ENCODE measurements at regions not wholly inside any gene's neighbourhood (a gene's known extent, or its start where the extent isn't known, plus 50 kb on each side); places are given as distances from the start of the nearest gene placed in this dataset.

- H3K9me2 ChIP-seq (ENCODE audit: insufficient read depth) = no peaks in the 10 kb centered on the region
- ChIA-PET POLR2A (no interaction called here), CTCF (no interaction called here), RAD21 (ENCODE audit: low non-redundant PET in 1 of 2, low total read pairs in 2 of 2, uncharacterized antibody in 2 of 2, unreplicated experiment in 2 of 2) (no interaction called here)
- no TSS peak for BruUV-seq (replicated peaks)
- H3K4me1 ChIP-seq (ENCODE audit: control insufficient read depth in 1 of 2, insufficient read depth in 2 of 2, low read length in 2 of 2) = no peaks in the 10 kb centered on the region
- no peak overlapping the region for H3K9ac ChIP-seq (ENCODE audit: low read length)
- no peaks in the 10 kb centered on the region for H3K27me3 ChIP-seq (ENCODE audit: insufficient read depth, low read length)
- H4K20me1 ChIP-seq (ENCODE audit: insufficient read depth) = no peaks in the 10 kb centered on the region
- intact Hi-C loops (cut with micrococcal nuclease) = no loop called here
- TF ChIP-seq ZFX (IDR thresholded peaks at IDR 0.05) (no peak), SIN3A (IDR thresholded peaks at IDR 0.05; ENCODE audit: low read depth) (no peak), FOSL1 (IDR thresholded peaks at IDR 0.05; ENCODE audit: low read depth) (no peak)
- ATAC-seq = no peak
- H3K36me3 ChIP-seq (ENCODE audit: control insufficient read depth in 1 of 2, insufficient read depth in 2 of 2, low read length in 2 of 2) = no peaks in the 10 kb centered on the region
- H3K27ac ChIP-seq (ENCODE audit: low read depth, low read length) = no peak overlapping the region
- H3K9me3 ChIP-seq (ENCODE audit: control insufficient read depth in 1 of 2, insufficient read depth in 1 of 2, low read depth in 1 of 2, low read length in 2 of 2) = peaks cover 12 to 25% of the 10 kb centered on the region in 2 experiments; a peak in 2 of 4 replicates
- no peaks in the 10 kb centered on the region for H3K79me2 ChIP-seq (ENCODE audit: insufficient read depth, low read length)
- no peak overlapping the region for H3K4me3 ChIP-seq (replicated peaks in 1 of 2; ENCODE audit: low read depth in 1 of 2, low read length in 2 of 2)
- H3K4me2 ChIP-seq (ENCODE audit: low read length) = no peak overlapping the region
- no peak overlapping the region for H2AFZ ChIP-seq (ENCODE audit: low read depth, low read length, poor library complexity, severe bottlenecking)
- no peak for DNase-seq (ENCODE audit: low read depth, low spot score)
Measured at GRCh38 chr16:5972747-5973146, 875.2 kb upstream of the EEF2KMT start.

GRCh38 chr16:5971924-5972323 lies 874.3 kb upstream of the EEF2KMT start:
- TF ChIP-seq CTCF (IDR thresholded peaks at IDR 0.05 in 2 of 3, conservative IDR thresholded peaks at IDR 0.05 in 1 of 3; ENCODE audit: borderline replicate concordance in 1 of 3, insufficient read depth in 1 of 3, low read depth in 2 of 3, low read length in 2 of 3) (no peak), RAD21 (IDR thresholded peaks at IDR 0.05; ENCODE audit: low read depth) (no peak), JUND (IDR thresholded peaks at IDR 0.05) (no peak)
- DNase-seq (ENCODE audit: low read depth, low spot score) (no peak), ATAC-seq (no peak)
- no peaks in the 10 kb centered on the region for H3K79me2 ChIP-seq (ENCODE audit: insufficient read depth, low read length)
- ChIA-PET POLR2A (no interaction called here), CTCF (no interaction called here), RAD21 (ENCODE audit: low non-redundant PET in 1 of 2, low total read pairs in 2 of 2, uncharacterized antibody in 2 of 2, unreplicated experiment in 2 of 2) (no interaction called here)
- H3K27me3 ChIP-seq (ENCODE audit: insufficient read depth, low read length) = no peaks in the 10 kb centered on the region
- H3K27ac ChIP-seq (ENCODE audit: low read depth, low read length) = no peak overlapping the region
- H3K4me1 ChIP-seq (ENCODE audit: control insufficient read depth in 1 of 2, insufficient read depth in 2 of 2, low read length in 2 of 2) = no peaks in the 10 kb centered on the region
- intact Hi-C loops (cut with micrococcal nuclease) = no loop called here
- H3K4me2 ChIP-seq (ENCODE audit: low read length) = no peak overlapping the region
- H3K36me3 ChIP-seq (ENCODE audit: control insufficient read depth in 1 of 2, insufficient read depth in 2 of 2, low read length in 2 of 2) = no peaks in the 10 kb centered on the region
- H3K9ac ChIP-seq (ENCODE audit: low read length) = no peak overlapping the region
- H3K4me3 ChIP-seq (replicated peaks in 1 of 2; ENCODE audit: low read depth in 1 of 2, low read length in 2 of 2) = no peak overlapping the region
- no peaks in the 10 kb centered on the region for H3K9me2 ChIP-seq (ENCODE audit: insufficient read depth)
- H3K9me3 ChIP-seq (ENCODE audit: control insufficient read depth in 1 of 2, insufficient read depth in 1 of 2, low read depth in 1 of 2, low read length in 2 of 2) = peaks cover 12 to 25% of the 10 kb centered on the region in 2 experiments; a peak in 2 of 4 replicates
- no peak overlapping the region for H2AFZ ChIP-seq (ENCODE audit: low read depth, low read length, poor library complexity, severe bottlenecking)
- no TSS peak for BruUV-seq (replicated peaks)
- H4K20me1 ChIP-seq (ENCODE audit: insufficient read depth) = no peaks in the 10 kb centered on the region
